ENCODE measurements at regions not wholly inside any gene's neighbourhood (a gene's known extent, or its start where the extent isn't known, plus 50 kb on each side); places are given as distances from the start of the nearest gene placed in this dataset.

- intact Hi-C loops (cut with micrococcal nuclease; ENCODE audit: unreplicated experiment) = no loop called here
- no TSS peak for BruUV-seq (replicated peaks)
- Histone ChIP-seq H3K4me1 (ENCODE audit: insufficient read depth, low read length, poor library complexity, severe bottlenecking) (no peaks in the 10 kb centered on the region), H3K27me3 (replicated peaks; ENCODE audit: insufficient read depth, low read depth, low read length, poor library complexity) (no peaks in the 10 kb centered on the region), H3K36me3 (ENCODE audit: insufficient read depth, low read length, poor library complexity, severe bottlenecking) (no peaks in the 10 kb centered on the region), H3K9me3 (ENCODE audit: low read depth, low read length, poor library complexity, severe bottlenecking) (no peaks in the 10 kb centered on the region), H3K27ac (ENCODE audit: low read depth, low read length, poor library complexity, severe bottlenecking) (no peak overlapping the region), H3K4me3 (ENCODE audit: low read depth, low read length, poor library complexity, severe bottlenecking) (no peak overlapping the region)
- POLR2A ChIA-PET (ENCODE audit: low non-redundant PET) = no interaction called here
- TF ChIP-seq EZH2 (IDR thresholded peaks at IDR 0.05; ENCODE audit: borderline replicate concordance, low read depth, low read length, poor library complexity, severe bottlenecking) = no peak
- TF ChIP-seq CTCF (conservative IDR thresholded peaks at IDR 0.05; ENCODE audit: low read depth, low read length) = no peak
- DNase-seq (ENCODE audit: low spot score) = no peak
- CTCF ChIA-PET = no interaction called here
These were observed 174.3 kb upstream of the TENM3 start for GRCh38 chr4:182068920-182069319.

GRCh38 chr4:182073278-182073677 is 169.9 kb upstream of the TENM3 start:
- H3K36me3 ChIP-seq (ENCODE audit: insufficient read depth, low read length, poor library complexity, severe bottlenecking) = no peaks in the 10 kb centered on the region
- ChIA-PET POLR2A (ENCODE audit: low non-redundant PET) (no interaction called here), CTCF (no interaction called here)
- no peak for TF ChIP-seq CTCF (conservative IDR thresholded peaks at IDR 0.05; ENCODE audit: low read depth, low read length)
- no peak for TF ChIP-seq EZH2 (IDR thresholded peaks at IDR 0.05; ENCODE audit: borderline replicate concordance, low read depth, low read length, poor library complexity, severe bottlenecking)
- no peaks in the 10 kb centered on the region for H3K27me3 ChIP-seq (replicated peaks; ENCODE audit: insufficient read depth, low read depth, low read length, poor library complexity)
- DNase-seq (ENCODE audit: low spot score) = no peak
- H3K4me1 ChIP-seq (ENCODE audit: insufficient read depth, low read length, poor library complexity, severe bottlenecking) = no peaks in the 10 kb centered on the region
- H3K4me3 ChIP-seq (ENCODE audit: low read depth, low read length, poor library complexity, severe bottlenecking) = no peak overlapping the region
- BruUV-seq (replicated peaks) = no TSS peak
- H3K9me3 ChIP-seq (ENCODE audit: low read depth, low read length, poor library complexity, severe bottlenecking) = no peaks in the 10 kb centered on the region
- intact Hi-C loops (cut with micrococcal nuclease; ENCODE audit: unreplicated experiment) = no loop called here
- no peak overlapping the region for H3K27ac ChIP-seq (ENCODE audit: low read depth, low read length, poor library complexity, severe bottlenecking)

GRCh38 chr4:182074139-182074538 is 169.1 kb upstream of the TENM3 start:
- intact Hi-C loops (cut with micrococcal nuclease; ENCODE audit: unreplicated experiment) = no loop called here
- no peaks in the 10 kb centered on the region for H3K9me3 ChIP-seq (ENCODE audit: low read depth, low read length, poor library complexity, severe bottlenecking)
- CTCF ChIA-PET = no interaction called here
- POLR2A ChIA-PET (ENCODE audit: low non-redundant PET) = no interaction called here
- H3K27me3 ChIP-seq (replicated peaks; ENCODE audit: insufficient read depth, low read depth, low read length, poor library complexity) = no peaks in the 10 kb centered on the region
- no TSS peak for BruUV-seq (replicated peaks)
- no peaks in the 10 kb centered on the region for H3K36me3 ChIP-seq (ENCODE audit: insufficient read depth, low read length, poor library complexity, severe bottlenecking)
- no peak for TF ChIP-seq EZH2 (IDR thresholded peaks at IDR 0.05; ENCODE audit: borderline replicate concordance, low read depth, low read length, poor library complexity, severe bottlenecking)
- no peak for TF ChIP-seq CTCF (conservative IDR thresholded peaks at IDR 0.05; ENCODE audit: low read depth, low read length)
- no peaks in the 10 kb centered on the region for H3K4me1 ChIP-seq (ENCODE audit: insufficient read depth, low read length, poor library complexity, severe bottlenecking)
- no peak overlapping the region for H3K4me3 ChIP-seq (ENCODE audit: low read depth, low read length, poor library complexity, severe bottlenecking)
- DNase-seq (ENCODE audit: low spot score) = no peak
- no peak overlapping the region for H3K27ac ChIP-seq (ENCODE audit: low read depth, low read length, poor library complexity, severe bottlenecking)
